GM12878 (cell line): ENCODE measurements at regions not wholly inside any gene's neighbourhood (a gene's known extent, or its start where the extent isn't known, plus 50 kb on each side); places are given as distances from the start of the nearest gene placed in this dataset.

Experiments used
- ATAC-seq: fragments of 200-7000 bp; cut with Tn5 transposase; 3 replicates; pipeline ENCODE4 v1.9.1; 2020; ENCODE audit warnings: mild to moderate bottlenecking, moderate library complexity
- BruUV-seq: library from RNA; stranded (reverse); fragments of 400-500 nt; replicated peaks from 2 replicates; lab custom pipeline; 2021; lab: Mats Ljungman, UMichigan
- CTCF ChIA-PET: fragments of 300-600 bp; sonication (Branson Sonifier 250); formaldehyde crosslinking; extraction: SDS; loops from one replicate; lab custom pipeline; 2021; ENCODE audit warnings: inconsistent platforms; lab: Yijun Ruan, JAX
- POLR2A ChIA-PET: fragments of 350-600 bp; formaldehyde crosslinking; extraction: SDS; loops from one replicate; lab custom pipeline; 2021; ENCODE audit warnings: inconsistent platforms; lab: Charles Lee
- RAD21 ChIA-PET: fragments of 300-600 bp; sonication (Branson Sonifier 250); formaldehyde crosslinking; loops from one replicate; lab custom pipeline; 2023; ENCODE audit warnings: antibody characterized with exemption; ENCODE audit not compliant: unreplicated experiment; lab: Charles Lee
- SMC1A ChIA-PET: fragments of 300-600 bp; sonication (Branson Sonifier 250); formaldehyde crosslinking; loops from one replicate; lab custom pipeline; 2023; ENCODE audit not compliant: unreplicated experiment, uncharacterized antibody; lab: Charles Lee
- DNase-seq: peaks from one replicate; pipeline ENCODE4 v3.0.0-alpha.2; 2011; ENCODE audit warnings: low read depth, low spot score
- FAIRE-seq: peaks from 3 replicates; lab custom pipeline; 2011; peaks lifted over from hg19 to GRCh38; lab: Jason Lieb, UNC
- H2AFZ ChIP-seq: 2 replicates; pipeline ENCODE4 v1.6.0; 2011; ENCODE audit warnings: low read depth, low read length, control low read depth; ENCODE audit not compliant: control insufficient read depth
- H3K27ac ChIP-seq: 2 replicates; pipeline ENCODE4 v1.5.1; 2011; ENCODE audit warnings: control low read depth; ENCODE audit not compliant: control insufficient read depth, insufficient read depth
- H3K27me3 ChIP-seq, 2 experiments: replicated peaks in 1 of 2; 2 replicates each; pipeline versions ENCODE4 v1.6.0 to v1.6.1; 2011; ENCODE audit warnings: low read length in 1 of 2; ENCODE audit not compliant: control insufficient read depth in 2 of 2, insufficient read depth in 2 of 2
- H3K36me3 ChIP-seq, 2 experiments: 2 replicates each; pipeline ENCODE4 v1.5.1; 2011; ENCODE audit warnings: low read length in 1 of 2; ENCODE audit not compliant: control insufficient read depth in 2 of 2, insufficient read depth in 2 of 2
- H3K4me1 ChIP-seq: 2 replicates; pipeline ENCODE4 v1.6.1; 2011; ENCODE audit warnings: mild to moderate bottlenecking, low read length, moderate library complexity, mixed read lengths; ENCODE audit not compliant: control insufficient read depth, insufficient read depth
- H3K4me2 ChIP-seq: 2 replicates; pipeline ENCODE4 v1.6.0; 2011; ENCODE audit warnings: control low read depth; ENCODE audit not compliant: control insufficient read depth, insufficient read depth
- H3K4me3 ChIP-seq: fragments of 200-600 bp; sonication (generic); 2 replicates; pipeline ENCODE4 v1.5.1; 2016
- H3K79me2 ChIP-seq: 2 replicates; pipeline ENCODE4 v1.6.0; 2011; ENCODE audit warnings: low read length; ENCODE audit not compliant: control insufficient read depth, insufficient read depth
- H3K9ac ChIP-seq: 2 replicates; pipeline ENCODE4 v1.8.0; 2011; ENCODE audit warnings: low read length, control low read depth, mixed read lengths; ENCODE audit not compliant: control insufficient read depth, insufficient read depth
- H3K9me3 ChIP-seq: replicated peaks from 3 replicates; pipeline ENCODE4 v1.5.1; 2011; ENCODE audit warnings: mild to moderate bottlenecking, low read length; ENCODE audit not compliant: control insufficient read depth, insufficient read depth
- H4K20me1 ChIP-seq: 2 replicates; pipeline ENCODE4 v1.6.0; 2011; ENCODE audit not compliant: control insufficient read depth, insufficient read depth
- CHD2 ChIP-seq: IDR thresholded peaks from 2 replicates; pipeline ENCODE4 v1.6.1; 2011; ENCODE audit warnings: low read depth, low read length, improper control_type of control experiment, borderline replicate concordance
- IKZF1 ChIP-seq: fragments of 450-650 bp; conservative IDR thresholded peaks from 2 replicates; pipeline ENCODE4 v1.6.1; 2017; ENCODE audit warnings: antibody characterized with exemption, mild to moderate bottlenecking
- KLF5 ChIP-seq: fragments of 450-650 bp; IDR thresholded peaks from 2 replicates; pipeline ENCODE4 v1.6.1; 2014; ENCODE audit warnings: mild to moderate bottlenecking; ENCODE audit not compliant: partially characterized antibody
- MEF2A ChIP-seq: IDR thresholded peaks from 2 replicates; pipeline ENCODE4 v1.6.1; 2011; ENCODE audit warnings: low read depth, mild to moderate bottlenecking, low read length, moderate library complexity; ENCODE audit not compliant: insufficient read depth
- MXI1 ChIP-seq: fragments of 150-350 bp; IDR thresholded peaks from 2 replicates; pipeline ENCODE4 v1.6.1; 2011; ENCODE audit warnings: low read depth, mild to moderate bottlenecking, inconsistent platforms, low read length, improper control_type of control experiment
- NR2C2 ChIP-seq: IDR thresholded peaks from 2 replicates; pipeline ENCODE4 v1.6.1; 2011; ENCODE audit warnings: borderline replicate concordance, low read depth; ENCODE audit not compliant: control insufficient read depth, insufficient read length
- RAD51 ChIP-seq: fragments of 450-650 bp; IDR thresholded peaks from 2 replicates; pipeline ENCODE4 v1.6.1; 2016; ENCODE audit warnings: moderate library complexity, mild to moderate bottlenecking, inconsistent platforms
- ZZZ3 ChIP-seq: IDR thresholded peaks from 2 replicates; pipeline ENCODE4 v1.6.1; 2011; ENCODE audit warnings: low read depth; ENCODE audit not compliant: control insufficient read depth, insufficient read length
- in situ Hi-C: fragments of 300-500 bp; cut with MboI; formaldehyde crosslinking; loops from 9 replicates; pipeline ENCODE4 v1.14.3; 2018; ENCODE audit warnings: mixed read lengths
- intact Hi-C: fragments of 100-400 bp; cut with micrococcal nuclease; formaldehyde crosslinking; loops from one replicate; pipeline ENCODE4 v1.14.2; 2022; ENCODE audit not compliant: unreplicated experiment
- TF ChIP-seq, protein P1 (sequence below): fragments of 450-650 bp; IDR thresholded peaks from 2 replicates; pipeline ENCODE4 v1.6.1; 2017; ENCODE audit warnings: borderline replicate concordance
- TF ChIP-seq, protein P2 (sequence below): fragments of 150-350 bp; IDR thresholded peaks from 2 replicates; pipeline ENCODE4 v1.6.1; 2016; ENCODE audit warnings: low read depth, low read length
- TF ChIP-seq, protein P3 (sequence below): fragments of 450-650 bp; IDR thresholded peaks from 2 replicates; pipeline ENCODE4 v1.6.1; 2016; ENCODE audit warnings: mild to moderate bottlenecking, moderate library complexity, borderline replicate concordance

DNA sequence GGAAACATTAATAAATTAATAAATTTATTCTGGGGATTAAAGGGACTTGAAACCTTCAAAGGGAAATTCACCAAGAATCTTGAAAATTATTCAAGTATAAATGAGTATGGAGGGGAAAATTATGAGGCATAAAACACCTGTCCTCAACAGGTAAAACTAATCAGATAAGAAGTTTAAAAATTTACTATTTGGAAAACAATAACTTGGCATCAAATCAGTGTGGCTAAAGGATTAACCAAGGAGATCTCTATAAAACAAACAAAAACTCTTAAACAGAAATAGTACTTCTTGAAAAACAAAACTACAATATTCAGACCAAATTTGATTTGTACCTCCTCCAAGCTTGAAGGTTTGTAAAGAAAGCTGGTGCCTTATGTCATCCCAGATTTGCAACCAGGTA lies 66.4 kb upstream of the ZNF804B start:
- H3K27ac ChIP-seq, result no peak overlapping the region

DNA sequence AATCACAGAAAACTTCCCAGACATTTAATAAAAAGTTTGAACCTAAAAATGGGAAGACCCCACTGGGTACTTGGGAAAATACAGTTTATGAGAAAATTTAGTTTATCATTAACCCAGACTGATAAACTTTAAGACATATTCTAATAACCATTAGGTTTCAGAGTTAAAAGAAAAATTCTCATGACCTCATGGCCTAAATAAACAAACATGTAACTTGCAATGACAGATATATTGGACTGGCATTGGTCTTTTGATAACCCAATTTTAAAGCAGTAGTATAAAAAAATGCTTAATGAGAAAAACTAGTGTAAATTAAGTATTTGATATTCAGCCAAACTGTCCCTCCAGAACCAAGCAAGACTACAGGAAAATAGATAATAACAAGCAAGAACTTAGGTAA lies 67.0 kb upstream of the ZNF804B start:
- Histone ChIP-seq H2AFZ (no peak overlapping the region), H3K4me3 (no peak overlapping the region), H3K9me3 (no peaks in the 10 kb centered on the region), H3K36me3 (no peaks in the 10 kb centered on the region), H4K20me1 (no peaks in the 10 kb centered on the region), H3K27me3 (no peaks in the 10 kb centered on the region), H3K9ac (no peak overlapping the region), H3K79me2 (no peaks in the 10 kb centered on the region), H3K4me1 (no peaks in the 10 kb centered on the region), H3K27ac (no peak overlapping the region), H3K4me2 (no peak overlapping the region)
- FAIRE-seq (no peak), ATAC-seq (no peak), DNase-seq (no peak)
- ChIA-PET RAD21 (no interaction called here), CTCF (no interaction called here), SMC1A (no interaction called here), POLR2A (no interaction called here)
- in situ Hi-C loops, result no loop called here
- intact Hi-C loops, result no loop called here
- no TSS peak for BruUV-seq
- TF ChIP-seq, protein P1, sequence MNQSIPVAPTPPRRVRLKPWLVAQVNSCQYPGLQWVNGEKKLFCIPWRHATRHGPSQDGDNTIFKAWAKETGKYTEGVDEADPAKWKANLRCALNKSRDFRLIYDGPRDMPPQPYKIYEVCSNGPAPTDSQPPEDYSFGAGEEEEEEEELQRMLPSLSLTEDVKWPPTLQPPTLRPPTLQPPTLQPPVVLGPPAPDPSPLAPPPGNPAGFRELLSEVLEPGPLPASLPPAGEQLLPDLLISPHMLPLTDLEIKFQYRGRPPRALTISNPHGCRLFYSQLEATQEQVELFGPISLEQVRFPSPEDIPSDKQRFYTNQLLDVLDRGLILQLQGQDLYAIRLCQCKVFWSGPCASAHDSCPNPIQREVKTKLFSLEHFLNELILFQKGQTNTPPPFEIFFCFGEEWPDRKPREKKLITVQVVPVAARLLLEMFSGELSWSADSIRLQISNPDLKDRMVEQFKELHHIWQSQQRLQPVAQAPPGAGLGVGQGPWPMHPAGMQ, result no peak
- TF ChIP-seq ZZZ3 (no peak), MXI1 (no peak), RAD51 (no peak), MEF2A (no peak), KLF5 (no peak), CHD2 (no peak)
- TF ChIP-seq, protein P2, sequence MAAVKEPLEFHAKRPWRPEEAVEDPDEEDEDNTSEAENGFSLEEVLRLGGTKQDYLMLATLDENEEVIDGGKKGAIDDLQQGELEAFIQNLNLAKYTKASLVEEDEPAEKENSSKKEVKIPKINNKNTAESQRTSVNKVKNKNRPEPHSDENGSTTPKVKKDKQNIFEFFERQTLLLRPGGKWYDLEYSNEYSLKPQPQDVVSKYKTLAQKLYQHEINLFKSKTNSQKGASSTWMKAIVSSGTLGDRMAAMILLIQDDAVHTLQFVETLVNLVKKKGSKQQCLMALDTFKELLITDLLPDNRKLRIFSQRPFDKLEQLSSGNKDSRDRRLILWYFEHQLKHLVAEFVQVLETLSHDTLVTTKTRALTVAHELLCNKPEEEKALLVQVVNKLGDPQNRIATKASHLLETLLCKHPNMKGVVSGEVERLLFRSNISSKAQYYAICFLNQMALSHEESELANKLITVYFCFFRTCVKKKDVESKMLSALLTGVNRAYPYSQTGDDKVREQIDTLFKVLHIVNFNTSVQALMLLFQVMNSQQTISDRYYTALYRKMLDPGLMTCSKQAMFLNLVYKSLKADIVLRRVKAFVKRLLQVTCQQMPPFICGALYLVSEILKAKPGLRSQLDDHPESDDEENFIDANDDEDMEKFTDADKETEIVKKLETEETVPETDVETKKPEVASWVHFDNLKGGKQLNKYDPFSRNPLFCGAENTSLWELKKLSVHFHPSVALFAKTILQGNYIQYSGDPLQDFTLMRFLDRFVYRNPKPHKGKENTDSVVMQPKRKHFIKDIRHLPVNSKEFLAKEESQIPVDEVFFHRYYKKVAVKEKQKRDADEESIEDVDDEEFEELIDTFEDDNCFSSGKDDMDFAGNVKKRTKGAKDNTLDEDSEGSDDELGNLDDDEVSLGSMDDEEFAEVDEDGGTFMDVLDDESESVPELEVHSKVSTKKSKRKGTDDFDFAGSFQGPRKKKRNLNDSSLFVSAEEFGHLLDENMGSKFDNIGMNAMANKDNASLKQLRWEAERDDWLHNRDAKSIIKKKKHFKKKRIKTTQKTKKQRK, result no peak
- TF ChIP-seq, protein P3, sequence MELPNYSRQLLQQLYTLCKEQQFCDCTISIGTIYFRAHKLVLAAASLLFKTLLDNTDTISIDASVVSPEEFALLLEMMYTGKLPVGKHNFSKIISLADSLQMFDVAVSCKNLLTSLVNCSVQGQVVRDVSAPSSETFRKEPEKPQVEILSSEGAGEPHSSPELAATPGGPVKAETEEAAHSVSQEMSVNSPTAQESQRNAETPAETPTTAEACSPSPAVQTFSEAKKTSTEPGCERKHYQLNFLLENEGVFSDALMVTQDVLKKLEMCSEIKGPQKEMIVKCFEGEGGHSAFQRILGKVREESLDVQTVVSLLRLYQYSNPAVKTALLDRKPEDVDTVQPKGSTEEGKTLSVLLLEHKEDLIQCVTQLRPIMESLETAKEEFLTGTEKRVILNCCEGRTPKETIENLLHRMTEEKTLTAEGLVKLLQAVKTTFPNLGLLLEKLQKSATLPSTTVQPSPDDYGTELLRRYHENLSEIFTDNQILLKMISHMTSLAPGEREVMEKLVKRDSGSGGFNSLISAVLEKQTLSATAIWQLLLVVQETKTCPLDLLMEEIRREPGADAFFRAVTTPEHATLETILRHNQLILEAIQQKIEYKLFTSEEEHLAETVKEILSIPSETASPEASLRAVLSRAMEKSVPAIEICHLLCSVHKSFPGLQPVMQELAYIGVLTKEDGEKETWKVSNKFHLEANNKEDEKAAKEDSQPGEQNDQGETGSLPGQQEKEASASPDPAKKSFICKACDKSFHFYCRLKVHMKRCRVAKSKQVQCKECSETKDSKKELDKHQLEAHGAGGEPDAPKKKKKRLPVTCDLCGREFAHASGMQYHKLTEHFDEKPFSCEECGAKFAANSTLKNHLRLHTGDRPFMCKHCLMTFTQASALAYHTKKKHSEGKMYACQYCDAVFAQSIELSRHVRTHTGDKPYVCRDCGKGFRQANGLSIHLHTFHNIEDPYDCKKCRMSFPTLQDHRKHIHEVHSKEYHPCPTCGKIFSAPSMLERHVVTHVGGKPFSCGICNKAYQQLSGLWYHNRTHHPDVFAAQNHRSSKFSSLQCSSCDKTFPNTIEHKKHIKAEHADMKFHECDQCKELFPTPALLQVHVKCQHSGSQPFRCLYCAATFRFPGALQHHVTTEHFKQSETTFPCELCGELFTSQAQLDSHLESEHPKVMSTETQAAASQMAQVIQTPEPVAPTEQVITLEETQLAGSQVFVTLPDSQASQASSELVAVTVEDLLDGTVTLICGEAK, result no peak

More for the DNA sequence above, 66.4 kb upstream of the ZNF804B start:
- ChIA-PET RAD21 (no interaction called here), POLR2A (no interaction called here), CTCF (no interaction called here), SMC1A (no interaction called here)
- no peaks in the 10 kb centered on the region for H3K36me3 ChIP-seq
- in situ Hi-C loops, result no loop called here
- H3K4me3 ChIP-seq, result no peak overlapping the region
- no peak overlapping the region for H3K9ac ChIP-seq
- H2AFZ ChIP-seq, result no peak overlapping the region
- no peaks in the 10 kb centered on the region for H3K9me3 ChIP-seq
- no peak overlapping the region for H3K4me2 ChIP-seq
- BruUV-seq, result no TSS peak
- FAIRE-seq (no peak), DNase-seq (no peak), ATAC-seq (no peak)
- no peak for TF ChIP-seq IKZF1
- TF ChIP-seq NR2C2, result no peak
- H3K27me3 ChIP-seq, result no peaks in the 10 kb centered on the region
- H3K4me1 ChIP-seq, result no peaks in the 10 kb centered on the region
- no peaks in the 10 kb centered on the region for H4K20me1 ChIP-seq
- intact Hi-C loops, result no loop called here
- no peaks in the 10 kb centered on the region for H3K79me2 ChIP-seq
